Astrocyte of the spinal cord (primary cell): ENCODE measurements at regions not wholly inside any gene's neighbourhood (a gene's known extent, or its start where the extent isn't known, plus 50 kb on each side); places are given as distances from the start of the nearest gene placed in this dataset.

Experiments used
- DNase-seq: peaks from one replicate; pipeline ENCODE4 v3.0.0; 2011; ENCODE audit warnings: low read depth, low spot score
- H3K4me3 ChIP-seq: 2 replicates; pipeline ENCODE4 v1.5.1; 2011; ENCODE audit warnings: low read depth, mild to moderate bottlenecking, low read length, moderate library complexity
- CTCF ChIP-seq: IDR thresholded peaks from 2 replicates; pipeline ENCODE4 v1.5.1; 2012; ENCODE audit warnings: low read depth, mild to moderate bottlenecking, low read length, inconsistent platforms
- in situ Hi-C: cut with HindIII; loops from 2 replicates; pipeline ENCODE4 v1.10.0; 2017; ENCODE audit warnings: low sequenced_read_pairs

DNA sequence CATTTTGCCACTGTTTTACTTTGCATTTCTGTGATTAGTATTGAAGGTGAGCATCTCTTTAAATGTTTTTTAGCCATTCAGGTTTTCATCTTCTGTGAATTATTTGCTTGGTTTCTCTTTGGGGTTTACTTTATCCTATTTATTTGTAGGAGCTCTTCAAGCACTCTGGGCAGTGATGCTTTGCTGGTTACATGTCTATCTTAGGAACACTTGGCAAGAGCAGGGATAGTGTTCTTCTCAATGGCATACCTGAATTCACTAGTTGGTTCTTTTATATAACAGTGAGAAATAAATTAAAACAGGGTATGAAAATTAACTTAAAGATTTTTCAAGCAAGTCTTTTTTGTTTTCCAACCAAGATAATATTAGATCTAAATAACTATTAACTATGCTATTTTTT lies 119.7 kb upstream of the BACH2 start:
- TF ChIP-seq CTCF = no peak
- in situ Hi-C loops = no loop called here
- no peak for DNase-seq
- no peak overlapping the region for H3K4me3 ChIP-seq

GRCh38 chr6:90415178-90415577 lies 118.5 kb upstream of the BACH2 start:
- in situ Hi-C loops = no loop called here
- no peak for DNase-seq
- no peak for TF ChIP-seq CTCF
- no peak overlapping the region for H3K4me3 ChIP-seq

DNA sequence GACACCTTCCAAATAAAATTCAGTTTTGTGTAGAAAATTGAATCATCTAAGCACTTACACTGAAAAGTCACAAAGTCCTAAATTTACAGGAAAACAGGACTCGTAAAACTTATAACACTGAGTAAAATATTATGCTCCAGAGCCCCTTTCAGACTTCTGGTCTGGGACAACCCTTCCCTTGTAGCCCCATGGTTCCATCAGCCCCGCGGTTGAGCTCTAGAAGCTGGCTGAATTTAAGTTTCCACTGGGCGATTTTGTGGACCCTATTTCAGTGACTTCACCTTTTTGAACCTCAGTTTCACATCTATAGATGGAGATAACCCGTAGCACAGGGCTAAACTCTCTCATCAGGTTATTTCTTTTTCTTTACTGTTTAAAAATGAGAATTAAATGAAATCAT lies 117.7 kb upstream of the BACH2 start:
- DNase-seq = no peak
- no peak overlapping the region for H3K4me3 ChIP-seq
- in situ Hi-C loops = no loop called here
- TF ChIP-seq CTCF = no peak

DNA sequence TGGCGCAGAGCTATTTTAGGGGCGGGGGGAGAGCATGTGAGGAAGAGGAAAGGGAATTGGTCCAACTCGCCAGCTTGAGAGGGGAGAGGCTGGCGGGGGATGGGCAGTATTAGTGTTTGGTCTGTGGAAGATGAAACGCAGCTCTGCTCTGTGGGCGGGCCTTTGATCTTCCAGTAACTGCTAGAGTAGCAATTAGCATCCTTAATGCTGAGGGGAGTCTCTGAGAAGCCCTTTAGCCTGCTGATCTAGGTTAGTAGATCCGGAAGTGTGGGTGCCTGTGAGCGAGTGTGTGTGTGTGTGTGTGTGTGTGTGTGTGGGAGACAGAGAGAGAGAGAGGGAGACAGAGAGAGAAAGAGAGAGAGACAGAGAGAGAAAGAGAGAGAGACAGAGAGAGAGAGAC lies 117.2 kb upstream of the BACH2 start:
- DNase-seq = peak; percentile 42
- H3K4me3 ChIP-seq = peak overlapping the region; percentile 33
- in situ Hi-C loops = no loop called here
- TF ChIP-seq CTCF = no peak

DNA sequence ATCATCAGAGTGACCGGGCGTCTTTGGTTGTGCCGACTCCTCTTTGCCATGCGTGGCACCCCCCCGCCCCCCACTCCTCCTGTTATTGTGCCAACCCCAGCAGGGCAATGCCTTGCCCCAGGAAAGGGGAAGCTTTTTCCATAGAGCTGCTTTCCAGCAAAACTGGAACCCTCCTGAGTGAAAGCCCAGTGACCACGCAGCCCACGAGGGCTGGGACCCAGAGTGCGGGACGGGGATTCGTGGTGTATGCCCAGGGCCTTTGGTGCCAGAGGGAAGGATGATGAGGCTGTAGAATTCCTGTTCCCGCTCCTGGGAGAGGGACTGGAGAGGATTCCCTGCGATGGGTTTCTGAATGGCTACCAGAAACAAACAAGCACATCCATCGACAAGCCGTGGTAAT lies 116.8 kb upstream of the BACH2 start:
- no peak for DNase-seq
- TF ChIP-seq CTCF = no peak
- peak overlapping the region; percentile 33 for H3K4me3 ChIP-seq
- in situ Hi-C loops = no loop called here

- in situ Hi-C loops = no loop called here
- DNase-seq = no peak
- TF ChIP-seq CTCF = no peak
- no peak overlapping the region for H3K4me3 ChIP-seq
Measured at GRCh38 chr6:90412538-90413369, 116.1 kb upstream of the BACH2 start.
